GM18508 (cell line): ENCODE measurements at regions not wholly inside any gene's neighbourhood (a gene's known extent, or its start where the extent isn't known, plus 50 kb on each side); places are given as distances from the start of the nearest gene placed in this dataset.
"Not testable (repeated sequence)": the region's sequence is repeated elsewhere in the genome, so short reads cannot be mapped to it uniquely, and the experiment has no call there.

Source experiments
- ATAC-seq: cut with Tn5 transposase; IDR thresholded peaks from one replicate; pipeline ENCODE4 v1.9.1; 2021; ENCODE audit warnings: moderate number of reproducible peaks; ENCODE audit not compliant: insufficient read depth, unreplicated experiment

DNA sequence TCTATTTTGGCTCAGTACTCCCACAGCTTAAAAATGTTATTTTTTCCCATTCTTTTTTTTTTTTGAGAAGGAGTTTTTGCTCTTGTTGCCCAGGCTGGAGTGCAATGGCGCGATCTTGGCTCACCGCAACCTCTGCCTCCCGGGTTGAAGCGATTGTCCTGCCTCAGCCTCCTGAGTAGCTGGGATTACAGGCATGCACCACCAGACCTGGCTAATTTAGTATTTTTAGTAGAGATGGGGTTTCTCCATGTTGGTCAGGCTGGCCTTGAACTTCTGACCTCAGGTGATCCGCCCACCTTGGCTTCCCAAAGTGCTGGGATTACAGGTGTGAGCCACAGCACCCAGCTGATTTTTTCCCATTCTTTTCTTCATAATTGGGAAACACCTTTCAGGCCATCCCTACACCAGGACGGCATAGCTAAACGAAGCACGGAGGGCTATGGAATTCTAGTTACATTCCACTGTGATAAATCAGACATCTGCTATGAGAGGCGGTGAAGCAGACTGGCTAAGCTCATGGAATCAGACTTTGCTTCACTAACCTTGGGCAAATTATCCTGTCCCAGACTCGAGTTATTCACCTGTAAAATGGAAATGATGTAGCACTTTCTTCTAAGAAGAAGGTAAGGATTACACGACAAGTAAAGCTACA lies 68.7 kb upstream of the ZFAND5 start:
- ATAC-seq = not testable (repeated sequence)

- ATAC-seq = no peak
Measured at GRCh38 chr9:72431036-72431435, 66.0 kb upstream of the ZFAND5 start.

DNA sequence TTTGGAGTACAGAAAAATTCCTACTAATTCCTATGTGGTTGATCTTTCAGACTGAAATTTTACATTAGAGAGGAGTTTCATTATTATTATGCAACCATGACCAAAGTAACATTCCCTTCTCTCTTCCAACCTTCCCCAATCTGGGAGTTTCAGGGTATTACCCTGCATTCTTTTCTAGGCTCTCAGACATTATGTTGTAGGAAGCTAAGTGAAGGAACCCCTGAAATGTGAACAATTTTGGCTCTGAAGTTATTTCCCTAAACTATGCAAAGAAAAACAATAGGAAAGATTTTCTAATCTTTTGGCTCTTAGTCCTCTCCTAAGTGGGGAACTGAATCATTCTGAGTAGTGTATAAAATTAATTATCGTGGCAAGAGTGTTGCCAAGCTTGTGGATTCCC lies 63.3 kb upstream of the ZFAND5 start:
- no peak for ATAC-seq

DNA sequence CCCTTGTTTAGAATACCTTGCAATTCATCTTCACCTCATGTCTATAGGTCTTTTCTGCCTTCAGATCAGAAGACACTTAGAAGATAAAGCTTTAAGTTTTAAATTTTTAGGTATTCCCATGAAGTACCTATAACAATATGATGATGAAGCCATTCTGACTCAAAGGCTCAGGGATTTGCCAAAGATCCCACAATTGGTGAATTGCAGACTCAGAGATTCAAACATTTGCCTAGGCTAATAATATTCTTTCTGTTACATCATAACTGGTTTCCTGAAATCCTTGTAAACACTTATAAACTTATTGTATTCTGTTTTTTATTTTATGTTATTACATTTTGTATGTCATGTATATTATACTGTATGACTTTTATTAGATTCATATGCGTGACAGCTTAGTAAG lies 62.8 kb upstream of the ZFAND5 start:
- ATAC-seq = no peak

DNA sequence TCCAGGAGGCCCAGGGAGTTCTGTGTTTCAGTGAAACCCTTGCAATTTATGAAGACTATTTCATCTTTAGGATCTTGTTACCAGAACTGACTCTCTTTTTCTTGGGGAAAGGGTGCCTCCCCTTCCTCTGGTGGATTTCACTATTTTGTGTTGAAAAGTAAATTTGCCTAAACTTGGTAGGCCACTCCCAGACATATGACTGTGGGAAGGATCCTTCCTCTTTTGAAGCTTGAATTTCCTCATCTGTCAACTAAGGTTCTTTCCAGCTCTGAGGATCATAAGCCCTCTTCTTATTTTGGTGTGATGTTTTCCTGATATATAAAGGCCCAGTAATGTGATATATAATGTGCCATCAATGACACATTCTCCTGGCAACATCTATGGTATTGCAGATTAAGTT lies 59.1 kb upstream of the ZFAND5 start:
- no peak for ATAC-seq

DNA sequence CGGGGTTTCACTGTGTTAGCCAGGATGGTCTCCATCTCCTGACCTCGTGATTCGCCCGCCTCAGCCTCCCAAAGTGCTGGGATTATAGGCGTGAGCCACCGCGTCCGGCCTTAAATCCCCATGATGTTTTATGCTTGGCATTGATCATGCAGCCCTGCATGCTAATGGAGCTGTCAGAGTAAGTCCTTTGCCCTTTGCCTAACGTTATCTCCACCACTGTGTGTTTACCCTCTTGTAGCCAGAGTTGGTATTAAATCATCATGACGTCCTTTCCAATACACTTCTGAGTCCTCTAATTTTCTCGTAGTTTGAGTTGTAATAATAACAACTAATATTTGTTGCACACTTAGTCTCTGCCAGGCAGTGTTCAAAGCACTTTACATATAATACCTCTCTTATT lies 57.2 kb upstream of the ZFAND5 start:
- ATAC-seq = no peak

- ATAC-seq = no peak
Measured at GRCh38 chr9:72420783-72421182, 55.8 kb upstream of the ZFAND5 start.

DNA sequence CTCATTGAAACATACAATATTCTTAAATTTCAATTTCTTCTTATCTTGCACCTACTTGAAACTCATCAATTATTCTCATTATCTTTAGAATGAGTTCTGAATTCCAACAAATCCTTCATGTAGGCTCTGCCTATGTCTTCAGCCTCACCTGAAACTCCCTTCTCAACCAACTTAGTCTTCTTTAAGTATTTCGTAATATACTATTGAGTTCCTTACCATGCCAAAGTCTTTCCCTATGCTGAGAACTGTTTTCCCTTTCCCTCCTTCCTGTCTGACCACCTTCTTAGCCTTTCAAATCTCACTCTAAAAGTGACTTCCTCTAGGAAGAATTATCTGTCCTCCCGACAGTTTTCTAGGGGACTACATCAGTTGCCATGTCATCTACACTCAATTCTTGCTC lies 50.9 kb upstream of the ZFAND5 start:
- no peak for ATAC-seq

DNA sequence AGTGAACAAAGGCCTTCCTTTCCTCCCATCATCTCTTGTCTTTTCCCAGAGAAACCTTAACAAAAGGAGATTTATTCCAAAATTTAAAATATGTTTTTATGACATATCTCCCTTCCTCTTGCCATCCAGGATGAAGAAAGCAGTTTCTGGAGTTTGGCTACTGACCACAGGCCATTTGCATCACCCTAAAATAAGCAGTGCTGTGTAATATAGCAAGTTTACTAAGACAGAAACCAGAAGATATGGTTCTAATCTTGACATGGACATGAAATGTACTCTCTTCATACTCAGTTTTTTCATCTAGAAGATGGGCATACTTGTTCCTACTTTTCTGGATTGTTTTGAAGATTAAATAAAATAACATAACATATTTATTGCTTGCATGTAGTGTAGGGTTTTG lies 50.2 kb upstream of the ZFAND5 start:
- ATAC-seq = no peak
